IMR-90 (cell line): ENCODE measurements at regions not wholly inside any gene's neighbourhood (a gene's known extent, or its start where the extent isn't known, plus 50 kb on each side); places are given as distances from the start of the nearest gene placed in this dataset.
A peak's percentile ranks its signal among the peaks of the same experiment; 100 is the strongest.

Source experiments
- ATAC-seq: fragments of 200-7000 bp; cut with Tn5 transposase; 2 replicates; pipeline ENCODE4 v1.9.1; 2020; ENCODE audit warnings: low read depth, mild to moderate bottlenecking, moderate library complexity
- BruUV-seq: library from RNA; stranded (reverse); fragments of 400-500 nt; replicated peaks from 2 replicates; lab custom pipeline; 2021; lab: Mats Ljungman, UMichigan
- CTCF ChIA-PET: fragments of 300-600 bp; formaldehyde crosslinking; extraction: SDS; loops from one replicate; lab custom pipeline; 2021; ENCODE audit warnings: antibody characterized with exemption; lab: Yijun Ruan, JAX
- POLR2A ChIA-PET: fragments of 300-600 bp; sonication (Branson Sonifier 250); formaldehyde crosslinking; loops from one replicate; lab custom pipeline; 2022; ENCODE audit warnings: antibody characterized with exemption; ENCODE audit not compliant: unreplicated experiment; lab: Charles Lee
- DNase-seq: peaks from one replicate; pipeline ENCODE4 v3.0.0; 2013
- H2AFZ ChIP-seq: replicated peaks from 2 replicates; pipeline ENCODE3; 2013; ENCODE audit warnings: low read length, mild to moderate bottlenecking; ENCODE audit not compliant: poor library complexity
- H2AK5ac ChIP-seq: 2 replicates; pipeline ENCODE4 v1.6.1; 2013; ENCODE audit warnings: low read depth, low read length, inconsistent platforms
- H2AK9ac ChIP-seq: replicated peaks from 2 replicates; pipeline ENCODE3; 2013; ENCODE audit warnings: mild to moderate bottlenecking, low read depth, low read length, moderate library complexity; ENCODE audit not compliant: poor library complexity
- H2BK120ac ChIP-seq: 2 replicates; pipeline ENCODE4 v1.6.1; 2013; ENCODE audit warnings: low read depth, low read length, inconsistent platforms
- H2BK15ac ChIP-seq: 3 replicates; pipeline ENCODE4 v1.6.1; 2013; ENCODE audit warnings: low read depth, low read length, inconsistent platforms
- H2BK20ac ChIP-seq: 2 replicates; pipeline ENCODE4 v1.6.1; 2013; ENCODE audit warnings: low read depth, mild to moderate bottlenecking, inconsistent platforms, low read length, moderate library complexity
- H2BK5ac ChIP-seq: 2 replicates; pipeline ENCODE4 v1.6.1; 2013; ENCODE audit warnings: mild to moderate bottlenecking, low read depth, low read length, inconsistent platforms; ENCODE audit not compliant: poor library complexity, severe bottlenecking
- H3K14ac ChIP-seq: replicated peaks from 2 replicates; pipeline ENCODE4 v1.6.1; 2013; ENCODE audit warnings: low read depth, low read length, inconsistent platforms
- H3K18ac ChIP-seq: 2 replicates; pipeline ENCODE4 v1.6.1; 2013; ENCODE audit warnings: low read depth, low read length, control low read depth
- H3K23ac ChIP-seq: 2 replicates; pipeline ENCODE4 v1.6.1; 2013; ENCODE audit warnings: low read depth, low read length, inconsistent platforms
- H3K27ac ChIP-seq: 2 replicates; pipeline ENCODE4 v1.5.1; 2013; ENCODE audit warnings: mild to moderate bottlenecking, control low read depth, low read length; ENCODE audit not compliant: insufficient read depth
- H3K27me3 ChIP-seq: 2 replicates; pipeline ENCODE4 v1.6.1; 2013; ENCODE audit warnings: low read length; ENCODE audit not compliant: control insufficient read depth, insufficient read depth
- H3K36me3 ChIP-seq: 2 replicates; pipeline ENCODE4 v1.6.1; 2013; ENCODE audit warnings: low read length, mixed read lengths; ENCODE audit not compliant: control insufficient read depth, insufficient read depth
- H3K4ac ChIP-seq: 2 replicates; pipeline ENCODE4 v1.6.1; 2013; ENCODE audit warnings: low read depth, low read length, inconsistent platforms
- H3K4me1 ChIP-seq: 2 replicates; pipeline ENCODE4 v1.6.1; 2013; ENCODE audit warnings: low read length, mixed read lengths; ENCODE audit not compliant: control insufficient read depth, insufficient read depth
- H3K4me2 ChIP-seq: 2 replicates; pipeline ENCODE4 v1.6.1; 2013; ENCODE audit warnings: low read depth, mild to moderate bottlenecking, control low read depth, low read length, moderate library complexity
- H3K4me3 ChIP-seq: 2 replicates; pipeline ENCODE4 v1.5.1; 2013; ENCODE audit warnings: low read depth, mild to moderate bottlenecking, control low read depth, low read length, moderate library complexity; ENCODE audit not compliant: insufficient read depth
- H3K56ac ChIP-seq: 2 replicates; pipeline ENCODE4 v1.6.1; 2013; ENCODE audit warnings: low read length, inconsistent platforms; ENCODE audit not compliant: insufficient read depth; ENCODE audit errors: extremely low read depth
- H3K79me1 ChIP-seq, 2 experiments: 2 replicates each; pipeline ENCODE4 v1.6.1; 2013; ENCODE audit warnings: low read length in 2 of 2, inconsistent platforms in 1 of 2, low read depth in 1 of 2
- H3K9ac ChIP-seq: 2 replicates; pipeline ENCODE4 v1.6.1; 2013; ENCODE audit warnings: low read depth, low read length, control low read depth
- H3K9me1 ChIP-seq: 2 replicates; pipeline ENCODE4 v1.6.1; 2013; ENCODE audit warnings: low read length, inconsistent platforms; ENCODE audit not compliant: insufficient read depth
- H3K9me3 ChIP-seq: 2 replicates; pipeline ENCODE4 v1.6.1; 2013; ENCODE audit warnings: low read length; ENCODE audit not compliant: control insufficient read depth, insufficient read depth
- H4K20me1 ChIP-seq: 2 replicates; pipeline ENCODE4 v1.6.1; 2013; ENCODE audit warnings: low read length, inconsistent platforms; ENCODE audit not compliant: insufficient read depth
- H4K5ac ChIP-seq: 2 replicates; pipeline ENCODE4 v1.6.1; 2013; ENCODE audit warnings: mild to moderate bottlenecking, low read depth, low read length, control low read depth
- H4K8ac ChIP-seq, 2 experiments: 2 replicates each; pipeline ENCODE4 v1.6.1; 2013; ENCODE audit warnings: low read depth in 2 of 2, low read length in 2 of 2, control low read depth in 1 of 2, inconsistent platforms in 1 of 2
- H4K91ac ChIP-seq: 2 replicates; pipeline ENCODE4 v1.6.1; 2013; ENCODE audit warnings: low read depth, low read length, inconsistent platforms; ENCODE audit not compliant: insufficient read depth
- BHLHE40 ChIP-seq: fragments of 150-350 bp; IDR thresholded peaks from 2 replicates; pipeline ENCODE4 v1.6.1; 2016; ENCODE audit warnings: mild to moderate bottlenecking, low read depth, low read length
- CEBPB ChIP-seq: IDR thresholded peaks from 2 replicates; pipeline ENCODE4 v1.6.1; 2012; ENCODE audit warnings: low read depth, low read length, improper control_type of control experiment
- CHD1 ChIP-seq: IDR thresholded peaks from 2 replicates; pipeline ENCODE4 v1.6.1; 2012; ENCODE audit warnings: low read depth, low read length, improper control_type of control experiment
- FOS ChIP-seq: fragments of 150-350 bp; IDR thresholded peaks from 2 replicates; pipeline ENCODE4 v1.6.1; 2016; ENCODE audit warnings: low read depth, low read length
- MAZ ChIP-seq: IDR thresholded peaks from 2 replicates; pipeline ENCODE4 v1.6.1; 2012; ENCODE audit warnings: low read depth, mild to moderate bottlenecking, low read length, improper control_type of control experiment, moderate library complexity, borderline replicate concordance
- POLR2A ChIP-seq: IDR thresholded peaks from 2 replicates; pipeline ENCODE4 v1.6.1; 2012; ENCODE audit warnings: mild to moderate bottlenecking, low read depth, low read length
- RCOR1 ChIP-seq: IDR thresholded peaks from 2 replicates; pipeline ENCODE4 v1.6.1; 2012; ENCODE audit warnings: mild to moderate bottlenecking, low read length, improper control_type of control experiment; ENCODE audit not compliant: insufficient replicate concordance
- WGBS, 2 experiments: methylation state at CpG; one replicate each; pipeline versions ENCODE4 v1.1.5 to v1.1.7; 2013; ENCODE audit warnings: missing lambda C conversion rate in 2 of 2; ENCODE audit not compliant: insufficient read length in 1 of 2; ENCODE audit errors: extremely low coverage in 2 of 2; 5-methylcytosine and 5-hydroxymethylcytosine counted together
- dilution Hi-C: fragments of 300-500 bp; cut with HindIII; formaldehyde crosslinking; loops from one replicate; pipeline ENCODE4 v1.14.3; 2018; ENCODE audit warnings: low sequenced_read_pairs; ENCODE audit not compliant: unreplicated experiment
- in situ Hi-C: fragments of 300-500 bp; cut with MboI; formaldehyde crosslinking; loops from 3 replicates; pipeline ENCODE4 v1.14.3; 2019; ENCODE audit warnings: low sequenced_read_pairs, inconsistent platforms, mixed read lengths
- intact Hi-C: fragments of 100-400 bp; cut with micrococcal nuclease; formaldehyde crosslinking; loops from 2 replicates; pipeline ENCODE4 v1.10.0; 2022
- TF ChIP-seq, protein P1 (sequence below): conservative IDR thresholded peaks from 2 replicates; pipeline ENCODE4 v1.5.1; 2012; ENCODE audit warnings: mild to moderate bottlenecking, low read depth, low read length, improper control_type of control experiment

DNA sequence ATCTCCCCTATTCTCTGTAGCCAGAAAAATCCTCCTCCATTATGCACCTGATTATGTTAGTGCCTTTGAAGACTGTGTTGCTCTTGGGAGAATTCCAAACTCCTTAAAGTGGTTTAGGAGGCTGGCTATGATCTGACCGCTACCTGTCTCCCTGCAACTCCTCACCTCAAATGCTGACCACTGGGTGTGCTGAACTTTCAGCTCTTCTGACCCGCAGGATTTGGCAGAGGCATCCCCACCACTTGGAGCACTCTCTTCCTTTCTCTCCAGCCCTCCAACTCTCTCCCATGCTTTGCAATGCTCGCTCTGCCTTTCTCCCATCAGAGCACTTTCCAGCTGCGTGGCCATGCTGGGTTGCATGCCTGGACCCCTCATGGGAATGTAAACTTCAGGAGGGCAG lies 227.6 kb downstream of the RPS24 start:
- peak overlapping the region; percentile 84 for H2BK20ac ChIP-seq
- no peaks in the 10 kb centered on the region for H3K27me3 ChIP-seq
- H3K27ac ChIP-seq, result no peak overlapping the region
- dilution Hi-C loops (no loop called here), in situ Hi-C loops (no loop called here), intact Hi-C loops (no loop called here)
- H4K8ac ChIP-seq, result peak overlapping the region in 1 of 2 experiments; percentile 0; a peak in 1 of 4 replicates
- H4K91ac ChIP-seq, result peak overlapping the region; percentile 94
- H4K20me1 ChIP-seq, result no peaks in the 10 kb centered on the region
- no peak overlapping the region for H3K23ac ChIP-seq
- H3K4me1 ChIP-seq, result peaks cover 26% of the 10 kb centered on the region
- peak overlapping the region; percentile 59 for H3K4ac ChIP-seq
- H2BK120ac ChIP-seq, result peak overlapping the region; percentile 98
- H3K9me1 ChIP-seq, result peaks cover 38% of the 10 kb centered on the region
- no peaks in the 10 kb centered on the region for H3K36me3 ChIP-seq
- no peak overlapping the region for H2BK5ac ChIP-seq
- H3K9me3 ChIP-seq, result no peaks in the 10 kb centered on the region
- H3K4me2 ChIP-seq, result no peak overlapping the region
- peak overlapping the region; percentile 46 for H2AK5ac ChIP-seq
- peak overlapping the region; percentile 79; the same call in 1 of the 3 replicates for H2BK15ac ChIP-seq
- H2AFZ ChIP-seq, result no peak overlapping the region
- no TSS peak for BruUV-seq
- H3K56ac ChIP-seq, result no peak overlapping the region
- TF ChIP-seq BHLHE40 (no peak), CEBPB (no peak), RCOR1 (no peak), FOS (no peak), POLR2A (no peak), CHD1 (no peak), MAZ (no peak)
- TF ChIP-seq, protein P1, sequence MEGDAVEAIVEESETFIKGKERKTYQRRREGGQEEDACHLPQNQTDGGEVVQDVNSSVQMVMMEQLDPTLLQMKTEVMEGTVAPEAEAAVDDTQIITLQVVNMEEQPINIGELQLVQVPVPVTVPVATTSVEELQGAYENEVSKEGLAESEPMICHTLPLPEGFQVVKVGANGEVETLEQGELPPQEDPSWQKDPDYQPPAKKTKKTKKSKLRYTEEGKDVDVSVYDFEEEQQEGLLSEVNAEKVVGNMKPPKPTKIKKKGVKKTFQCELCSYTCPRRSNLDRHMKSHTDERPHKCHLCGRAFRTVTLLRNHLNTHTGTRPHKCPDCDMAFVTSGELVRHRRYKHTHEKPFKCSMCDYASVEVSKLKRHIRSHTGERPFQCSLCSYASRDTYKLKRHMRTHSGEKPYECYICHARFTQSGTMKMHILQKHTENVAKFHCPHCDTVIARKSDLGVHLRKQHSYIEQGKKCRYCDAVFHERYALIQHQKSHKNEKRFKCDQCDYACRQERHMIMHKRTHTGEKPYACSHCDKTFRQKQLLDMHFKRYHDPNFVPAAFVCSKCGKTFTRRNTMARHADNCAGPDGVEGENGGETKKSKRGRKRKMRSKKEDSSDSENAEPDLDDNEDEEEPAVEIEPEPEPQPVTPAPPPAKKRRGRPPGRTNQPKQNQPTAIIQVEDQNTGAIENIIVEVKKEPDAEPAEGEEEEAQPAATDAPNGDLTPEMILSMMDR, result no peak
- no peak overlapping the region for H4K5ac ChIP-seq
- H3K4me3 ChIP-seq, result no peak overlapping the region
- WGBS, 2 experiments, result 90% methylated on average over 2 of the region's 4 CpGs; no CpG with 5 or more reads in 1 of the 2 experiments
- ATAC-seq (no peak), DNase-seq (no peak)
- H3K18ac ChIP-seq, result no peak overlapping the region
- H2AK9ac ChIP-seq, result no peak overlapping the region
- H3K14ac ChIP-seq, result peak overlapping the region; percentile 5; the same call in 1 of the 2 replicates
- POLR2A ChIA-PET, result no interaction called here
- H3K79me1 ChIP-seq, result peaks cover 0 to 20% of the 10 kb centered on the region in 2 experiments; a peak in 1 of 4 replicates
- no peak overlapping the region for H3K9ac ChIP-seq
- CTCF ChIA-PET, result no interaction called here
